ENCODE measurements at regions not wholly inside any gene's neighbourhood (a gene's known extent, or its start where the extent isn't known, plus 50 kb on each side); places are given as distances from the start of the nearest gene placed in this dataset.

DNA sequence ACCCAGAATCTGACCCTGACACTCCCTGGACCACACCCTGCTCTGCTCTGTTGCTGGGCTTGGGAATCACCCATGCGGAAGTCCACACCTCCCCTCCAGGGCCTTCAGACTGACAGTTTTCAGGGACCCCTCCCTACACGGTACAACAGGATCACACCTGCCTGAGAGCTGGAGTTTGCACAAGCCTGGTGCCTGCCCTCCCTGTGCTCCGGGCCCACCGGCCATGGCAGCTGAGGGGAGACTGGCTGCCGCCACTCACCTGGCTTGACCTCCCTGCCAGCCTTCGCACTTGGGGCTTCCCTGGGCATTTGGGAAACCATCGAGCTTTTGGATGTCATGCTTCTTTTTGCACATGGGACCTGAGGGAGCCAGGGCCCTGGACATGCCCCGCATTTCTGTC lies 95.9 kb upstream of the ANKRD34C start:
- DNase-seq (ENCODE audit: low read depth, low spot score), result no peak

DNA sequence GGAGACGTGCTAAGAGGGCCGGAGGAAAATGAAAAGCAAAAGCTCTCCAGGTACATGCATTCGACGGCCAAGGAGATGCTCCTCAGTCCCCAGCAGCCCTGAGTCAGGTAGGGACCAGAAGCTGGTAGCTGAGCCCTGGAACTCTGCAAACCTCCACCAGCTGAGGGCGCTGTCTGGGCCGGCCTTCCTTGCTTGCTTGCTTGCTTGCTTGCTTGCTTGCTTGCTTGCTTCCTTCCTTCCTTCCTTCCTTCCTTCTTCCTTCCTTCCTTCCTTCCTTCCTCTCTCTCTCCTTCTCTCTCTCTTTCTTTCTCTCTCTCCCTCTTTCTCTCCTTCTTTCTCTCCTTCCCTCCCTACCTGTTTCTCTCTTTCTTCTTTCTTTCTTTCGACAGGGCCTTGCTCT lies 94.6 kb upstream of the RASGRF1 start:
- DNase-seq (ENCODE audit: low read depth, low spot score), result no peak

DNA sequence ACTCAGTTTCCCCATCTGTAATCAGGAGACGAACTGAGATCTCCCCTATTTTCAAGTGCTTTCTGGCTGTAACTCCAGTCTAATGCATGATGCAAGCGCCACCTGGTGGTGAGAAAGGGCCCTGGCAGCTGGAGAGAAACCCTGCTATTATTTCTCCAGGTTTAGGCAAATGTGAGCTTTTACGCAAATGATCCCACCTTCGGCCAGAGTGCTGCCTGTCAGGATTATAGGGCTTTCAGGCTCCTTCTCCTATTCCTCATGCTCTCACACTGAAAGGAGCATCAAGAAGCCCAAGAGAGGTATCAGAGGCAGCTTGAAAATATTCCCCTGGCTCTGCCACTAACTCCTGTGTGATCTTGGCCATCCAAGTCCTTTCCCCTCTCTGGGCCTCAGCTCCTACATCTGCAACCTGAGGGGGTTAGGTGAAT lies 93.9 kb upstream of the RASGRF1 start:
- peak; percentile 33 for DNase-seq (ENCODE audit: low read depth, low spot score)

DNA sequence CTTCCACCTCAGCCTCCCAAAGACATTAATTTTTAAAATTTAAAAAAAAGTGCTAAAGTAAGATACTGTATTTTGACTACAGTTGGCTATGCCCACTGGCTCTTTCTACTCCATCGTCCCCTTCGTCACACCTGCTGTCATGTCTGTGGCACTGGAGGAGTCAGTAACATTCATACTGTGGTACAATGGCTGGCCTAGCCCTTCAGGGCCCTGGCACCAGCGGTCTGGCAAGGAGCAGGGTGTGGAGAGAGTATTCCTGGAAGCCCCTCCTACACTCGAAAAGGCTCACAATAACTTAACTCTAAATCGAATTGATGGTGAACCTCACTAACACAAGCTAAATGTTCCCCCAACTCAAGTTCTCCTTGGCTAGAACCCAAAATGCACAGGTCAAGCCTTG lies 89.7 kb upstream of the RASGRF1 start:
- DNase-seq (ENCODE audit: low read depth, low spot score), result no peak

DNA sequence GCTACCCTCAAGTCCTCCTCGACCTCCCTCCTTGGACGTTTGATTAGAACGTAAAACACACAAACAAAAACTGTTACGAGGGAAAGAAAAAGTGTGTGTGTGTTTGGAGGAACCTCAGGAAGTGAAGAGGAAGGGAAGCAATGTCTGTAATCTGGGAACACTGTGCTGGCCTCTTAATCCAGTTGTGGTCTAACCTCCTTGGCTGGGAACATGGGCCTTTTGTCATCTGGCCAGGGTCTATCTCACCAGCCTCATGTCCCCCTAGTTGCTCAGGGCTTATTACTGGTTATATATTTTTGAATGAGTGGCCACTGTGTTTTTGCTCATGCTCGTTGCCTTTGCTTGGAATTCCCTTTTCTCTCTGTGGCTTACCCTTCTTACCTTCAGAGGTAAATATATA lies 89.0 kb upstream of the RASGRF1 start:
- no peak for DNase-seq (ENCODE audit: low read depth, low spot score)

DNA sequence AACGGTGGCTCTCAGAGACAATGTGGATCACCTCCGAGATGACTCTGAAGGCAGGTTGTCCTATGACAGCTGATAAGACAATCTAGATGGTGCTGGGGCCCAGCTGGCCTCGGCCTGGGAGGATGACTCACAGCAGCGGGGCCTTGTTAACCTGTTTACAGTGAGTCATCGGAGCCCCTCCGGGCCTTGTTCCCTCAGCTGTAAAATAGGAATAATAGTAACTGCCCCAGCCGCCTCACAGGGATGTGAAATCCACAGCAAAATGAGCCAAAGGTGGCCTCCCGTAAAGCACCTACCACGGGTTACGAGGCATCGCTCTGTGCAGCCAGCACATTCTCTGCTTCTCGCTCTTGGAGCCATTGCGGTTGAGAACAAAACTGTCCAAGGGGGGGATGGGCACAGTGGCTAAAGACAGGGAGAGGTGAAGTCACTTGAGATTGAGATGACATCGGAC lies 88.6 kb upstream of the RASGRF1 start:
- DNase-seq (ENCODE audit: low read depth, low spot score), result no peak

DNA sequence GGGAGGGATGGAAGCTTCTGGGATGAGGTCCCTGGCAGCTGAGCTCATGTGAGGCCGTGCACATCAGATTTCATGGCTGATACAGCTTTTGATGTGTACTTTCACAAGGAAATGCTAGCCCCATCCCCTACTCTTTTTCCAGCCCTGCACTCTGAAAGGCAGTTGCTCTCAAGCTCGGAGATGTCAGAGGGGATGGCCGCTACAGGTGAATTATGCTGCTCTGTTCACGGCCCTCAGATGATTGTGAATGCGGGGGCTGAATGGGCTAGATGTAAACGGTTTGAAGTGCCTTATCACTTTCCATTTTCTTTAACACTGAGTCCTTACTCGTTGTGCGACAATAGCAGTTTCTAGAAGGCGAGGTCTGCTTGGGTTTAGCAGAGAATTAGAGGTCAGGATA lies 88.0 kb upstream of the RASGRF1 start:
- no peak for DNase-seq (ENCODE audit: low read depth, low spot score)

DNA sequence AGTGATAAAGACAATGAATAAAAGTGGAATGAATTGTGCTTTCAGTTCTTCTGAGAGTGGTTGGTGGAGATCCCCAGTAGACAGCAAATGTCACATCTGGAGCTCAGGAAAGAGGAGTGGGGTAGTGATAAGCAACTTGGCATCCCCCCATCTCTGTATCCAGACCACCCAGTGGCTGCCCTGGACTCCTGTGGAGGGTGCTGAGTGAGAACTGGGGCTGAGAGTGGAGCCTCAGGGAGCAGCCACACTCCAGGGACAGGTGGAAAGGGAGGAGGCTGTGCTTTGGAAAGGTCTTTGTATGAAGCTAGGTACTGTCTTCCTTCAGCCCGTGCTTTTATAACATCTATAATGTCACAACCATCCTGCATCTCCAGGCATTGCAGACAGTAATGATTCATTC lies 85.6 kb upstream of the RASGRF1 start:
- DNase-seq (ENCODE audit: low read depth, low spot score), result no peak

DNA sequence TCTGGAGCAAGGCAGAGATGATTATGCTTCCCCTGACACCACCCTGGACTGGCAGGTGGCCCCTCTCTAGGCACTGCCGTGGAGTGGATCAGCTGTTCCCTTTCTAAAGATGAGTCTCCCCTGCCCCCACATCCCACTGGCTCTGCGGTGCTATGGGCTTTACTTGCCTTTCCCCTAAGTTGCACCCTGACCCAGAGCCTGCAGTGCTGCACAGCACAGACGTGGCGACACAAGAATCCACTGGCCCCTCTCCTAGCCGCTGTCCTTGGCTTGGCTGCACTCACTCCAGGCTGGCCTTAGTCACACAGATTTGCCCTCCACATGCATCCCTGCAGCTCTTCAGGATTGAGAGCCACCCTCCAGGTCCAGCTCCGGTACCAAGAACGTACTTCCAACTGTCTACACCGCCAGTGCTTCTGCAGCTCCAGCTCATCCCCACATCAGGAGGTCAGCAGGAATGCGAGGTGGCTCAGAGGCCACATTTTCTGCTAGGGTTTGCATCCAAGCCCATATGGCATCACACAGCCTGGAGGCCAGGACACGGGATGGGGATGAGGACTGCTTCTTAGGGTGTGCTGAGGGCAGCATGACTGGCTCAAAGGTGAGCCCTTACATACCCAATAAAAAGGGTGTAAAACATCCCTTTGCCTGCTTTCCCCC lies 82.4 kb upstream of the RASGRF1 start:
- no peak for DNase-seq (ENCODE audit: low read depth, low spot score)

DNA sequence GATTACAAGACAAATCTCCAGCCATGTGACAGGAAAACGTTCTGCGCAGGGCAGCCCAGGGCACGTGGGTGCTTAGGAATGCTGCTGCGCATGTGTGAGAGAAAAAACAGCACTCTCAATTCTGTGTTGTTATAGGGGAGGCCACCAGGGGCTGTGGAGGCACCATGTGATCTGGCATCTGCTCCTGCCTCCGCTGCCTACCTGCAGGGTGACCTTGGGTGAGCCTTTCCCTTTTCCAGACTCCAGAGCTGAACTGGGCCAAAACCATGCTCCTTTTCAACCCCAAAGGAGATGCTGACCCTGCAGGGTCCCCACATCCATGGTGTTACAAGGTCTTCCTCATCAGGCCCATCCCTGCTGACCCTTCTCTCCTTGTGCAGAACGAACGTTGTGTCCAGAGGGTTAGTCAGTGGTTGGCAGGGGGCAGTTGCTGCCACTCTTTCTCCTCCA lies 81.5 kb upstream of the RASGRF1 start:
- DNase-seq (ENCODE audit: low read depth, low spot score), result no peak

DNA sequence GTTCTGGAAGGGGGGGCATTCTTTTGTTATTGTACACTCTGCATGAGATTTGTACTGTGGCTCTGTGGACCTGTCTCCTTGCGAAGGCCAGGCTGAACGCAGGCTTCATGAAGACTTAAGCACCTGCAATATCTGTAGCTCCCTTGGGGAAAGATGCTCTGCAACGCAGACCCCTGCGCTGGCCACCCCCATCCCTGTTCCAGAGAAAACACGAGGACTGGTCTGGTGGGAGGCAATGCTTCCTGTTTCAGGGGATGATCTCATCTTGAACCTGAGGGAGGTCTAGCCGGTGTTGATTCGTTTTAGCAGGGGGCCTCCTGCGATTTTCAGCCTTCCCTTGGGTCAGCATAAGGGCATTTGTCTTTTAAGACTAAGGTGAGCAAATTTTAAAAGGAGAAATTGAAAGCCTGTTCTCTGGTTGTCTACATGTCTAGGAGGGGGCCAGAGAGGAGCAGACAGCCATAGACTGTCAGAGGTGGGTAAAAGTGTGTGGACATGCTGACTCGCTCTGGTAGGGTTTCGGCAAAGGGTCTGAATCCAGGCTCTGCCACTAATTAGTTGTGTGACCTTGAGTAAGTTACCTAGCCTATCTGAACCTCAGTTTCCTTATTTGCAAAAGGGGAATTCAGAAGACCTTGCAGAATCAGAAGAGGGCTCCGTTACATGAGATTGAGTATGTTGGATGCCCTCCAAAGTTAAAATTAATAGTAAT lies 80.9 kb upstream of the RASGRF1 start:
- no peak for DNase-seq (ENCODE audit: low read depth, low spot score)

DNA sequence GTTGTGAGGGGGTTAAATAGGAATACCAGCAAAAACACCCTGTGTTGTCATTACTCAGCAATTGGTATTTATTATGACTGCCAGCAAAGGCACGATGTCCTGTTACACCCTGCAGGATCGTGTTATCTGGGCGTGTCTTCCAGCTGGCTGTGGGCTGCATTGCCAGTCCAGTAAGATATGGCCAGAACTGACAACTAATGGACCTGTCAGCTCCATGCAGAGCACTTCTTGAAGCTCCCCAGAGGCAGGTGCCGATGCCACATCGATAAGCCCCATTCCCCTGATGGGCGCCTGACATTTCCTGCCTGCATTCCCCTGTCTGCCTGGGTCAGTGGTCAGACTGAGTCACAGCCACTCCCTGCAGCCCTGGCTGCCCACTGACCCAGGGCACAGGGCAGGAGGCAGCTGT lies 79.7 kb upstream of the RASGRF1 start:
- no peak for DNase-seq (ENCODE audit: low read depth, low spot score)

DNA sequence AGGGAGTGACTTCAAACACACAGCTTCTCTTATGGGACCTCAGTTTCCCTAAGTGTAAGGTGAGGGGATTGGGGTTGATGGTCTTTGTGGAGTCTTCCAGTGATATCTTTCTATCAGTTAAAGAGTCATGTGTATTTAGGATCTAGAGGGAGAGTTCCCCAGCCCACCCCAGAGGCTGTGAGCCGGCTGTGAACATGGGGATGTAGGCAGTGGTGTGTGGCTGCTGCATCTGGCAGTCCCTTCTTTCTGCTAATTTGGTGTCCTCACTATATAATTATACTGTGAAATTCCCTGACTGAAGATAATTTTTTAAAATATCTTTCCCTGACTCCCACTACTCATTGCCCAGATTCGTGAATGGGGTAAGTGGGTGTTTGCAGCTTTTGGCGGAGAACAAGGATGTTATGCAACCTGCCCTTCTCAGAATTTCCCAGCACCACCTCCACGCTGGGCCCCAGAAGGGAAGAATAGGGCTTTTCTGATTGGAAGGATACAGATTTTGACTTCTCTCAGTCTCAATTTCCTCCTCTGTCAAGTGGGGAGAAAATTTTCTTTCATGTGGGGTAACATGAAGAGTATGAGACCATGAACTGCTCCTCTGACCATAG lies 79.0 kb upstream of the RASGRF1 start:
- no peak for DNase-seq (ENCODE audit: low read depth, low spot score)

DNA sequence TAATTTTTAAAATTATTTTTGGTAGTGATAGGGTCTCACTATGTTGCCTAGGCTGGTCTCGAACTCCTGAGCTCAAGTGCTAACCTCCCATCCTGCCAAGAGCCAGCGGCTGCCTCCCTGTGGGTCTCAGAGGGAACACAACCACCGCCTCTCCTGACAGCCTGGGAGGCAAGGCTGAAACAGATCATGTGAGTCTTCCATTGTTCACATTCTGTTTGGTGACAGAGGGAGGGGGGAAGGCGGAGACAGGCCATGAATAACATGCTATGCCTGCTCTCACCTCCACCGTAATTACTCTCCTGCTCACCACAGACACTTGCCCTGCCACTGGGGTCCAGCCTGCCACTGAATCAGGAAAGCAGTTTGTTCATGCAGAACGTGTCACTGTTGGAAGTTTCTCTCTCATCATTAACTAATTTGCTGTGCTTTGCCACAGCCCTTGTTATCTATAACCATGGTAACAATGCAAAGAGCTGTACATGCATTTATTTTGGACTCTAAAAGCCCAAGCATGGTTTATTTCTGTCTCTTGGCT lies 78.4 kb upstream of the RASGRF1 start:
- DNase-seq (ENCODE audit: low read depth, low spot score), result no peak

DNA sequence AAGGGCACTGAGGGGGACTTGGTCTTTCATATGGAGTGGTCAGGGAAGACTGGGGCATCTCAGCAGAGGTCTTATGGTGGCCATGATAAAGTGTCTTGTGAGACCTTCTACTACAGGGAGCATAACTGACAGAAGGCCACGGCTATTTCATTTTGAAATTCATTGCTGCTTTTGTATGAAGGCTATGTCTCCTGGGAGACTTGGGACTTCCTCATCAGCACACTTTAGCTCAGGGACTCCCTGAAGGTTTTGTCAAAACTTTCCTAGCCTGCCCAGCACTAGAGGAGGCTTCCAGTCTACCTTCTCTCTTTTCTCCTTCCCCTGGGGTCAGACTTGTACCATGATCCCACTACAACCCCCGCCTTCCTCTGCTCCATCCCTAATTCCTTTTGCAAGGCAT lies 77.2 kb upstream of the RASGRF1 start:
- DNase-seq (ENCODE audit: low read depth, low spot score), result no peak

DNA sequence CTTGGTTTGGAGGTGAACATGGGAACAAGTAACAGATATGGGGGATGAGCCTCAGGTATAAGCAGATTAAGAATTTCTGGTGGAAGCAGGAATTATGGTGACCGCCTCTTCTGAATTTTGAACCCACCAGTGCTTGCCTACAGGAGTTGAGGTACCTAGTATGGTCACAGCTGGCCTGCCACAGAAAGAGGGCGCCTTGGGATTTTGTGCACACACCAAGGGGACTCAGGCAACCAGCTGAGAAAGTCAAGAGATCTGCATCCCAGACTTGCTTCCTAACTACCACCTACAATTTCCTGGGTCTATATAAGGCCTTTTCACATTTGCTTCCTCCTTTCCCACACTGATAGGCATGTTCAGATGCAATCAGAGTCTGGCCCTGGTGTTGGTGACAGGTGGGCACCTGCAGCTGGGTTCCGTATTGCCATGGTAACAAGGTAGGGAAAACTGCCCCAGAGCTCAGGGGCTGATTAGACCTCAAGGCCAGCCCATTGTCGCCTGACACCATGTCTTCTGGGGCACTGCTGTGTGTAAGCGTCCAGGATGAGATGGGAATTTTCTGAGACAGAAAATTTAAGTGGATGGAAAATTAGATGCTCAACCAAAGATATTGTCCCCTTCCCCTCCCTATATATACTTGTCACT lies 75.9 kb upstream of the RASGRF1 start:
- no peak for DNase-seq (ENCODE audit: low read depth, low spot score)

DNA sequence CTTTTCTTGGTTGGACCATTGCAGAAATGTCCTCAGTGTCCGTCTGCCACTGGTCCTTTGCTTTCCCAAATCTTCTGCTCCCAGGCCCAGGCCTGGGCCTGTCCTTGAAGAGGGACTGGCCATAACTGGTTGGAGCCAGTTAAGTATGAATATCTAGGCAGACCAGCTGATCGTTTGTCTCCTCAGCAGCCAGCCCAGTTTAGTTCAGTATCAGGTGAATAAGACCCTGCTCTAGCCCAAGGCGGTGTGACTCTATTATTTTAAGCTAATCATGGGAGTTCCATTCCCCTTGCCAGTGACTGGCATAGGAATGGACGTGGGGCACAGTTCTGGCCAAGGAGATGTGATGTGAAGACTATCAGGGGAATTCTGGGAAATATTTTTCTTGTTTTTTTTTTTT lies 73.9 kb upstream of the RASGRF1 start:
- DNase-seq (ENCODE audit: low read depth, low spot score), result no peak

DNA sequence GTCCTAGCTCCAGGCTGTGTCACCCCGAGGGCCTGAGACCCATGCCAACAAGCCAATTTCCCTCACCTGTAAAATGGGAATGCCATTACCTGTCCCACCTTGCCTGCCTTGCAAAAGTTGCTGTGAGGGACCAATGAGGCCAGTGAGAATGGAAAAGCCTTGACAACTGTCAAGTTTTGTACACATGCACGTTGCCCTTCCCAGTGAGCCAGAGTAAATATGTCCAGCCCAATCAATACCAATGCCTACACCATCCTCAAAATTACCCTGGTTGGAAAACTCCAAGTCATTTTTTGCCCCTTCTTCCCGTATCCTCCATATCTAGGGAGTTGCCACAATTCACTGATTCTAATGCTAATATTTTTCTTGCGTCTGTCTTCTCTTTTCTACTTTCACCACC lies 73.5 kb upstream of the RASGRF1 start:
- DNase-seq (ENCODE audit: low read depth, low spot score), result no peak

DNA sequence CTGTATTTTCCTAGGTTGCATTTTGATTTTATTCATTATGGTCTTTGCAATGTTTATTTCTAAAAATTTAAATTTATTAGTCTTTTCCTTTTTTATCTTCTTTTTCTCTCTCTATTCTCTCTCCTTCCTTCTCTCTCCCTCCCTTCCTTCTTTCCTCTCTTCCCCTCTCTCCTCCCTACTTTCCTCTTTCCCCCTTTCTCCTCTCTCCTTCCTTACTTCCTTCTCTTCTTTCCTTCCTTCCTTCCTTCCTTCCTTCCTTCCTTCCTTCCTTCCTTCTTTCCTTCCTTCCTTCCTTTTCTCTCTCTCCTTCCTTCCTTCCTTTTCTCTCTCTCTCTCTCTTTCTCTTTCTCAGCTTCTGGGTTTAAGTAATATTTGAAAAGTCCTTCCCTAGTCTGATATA lies 72.8 kb upstream of the RASGRF1 start:
- no peak for DNase-seq (ENCODE audit: low read depth, low spot score)

DNA sequence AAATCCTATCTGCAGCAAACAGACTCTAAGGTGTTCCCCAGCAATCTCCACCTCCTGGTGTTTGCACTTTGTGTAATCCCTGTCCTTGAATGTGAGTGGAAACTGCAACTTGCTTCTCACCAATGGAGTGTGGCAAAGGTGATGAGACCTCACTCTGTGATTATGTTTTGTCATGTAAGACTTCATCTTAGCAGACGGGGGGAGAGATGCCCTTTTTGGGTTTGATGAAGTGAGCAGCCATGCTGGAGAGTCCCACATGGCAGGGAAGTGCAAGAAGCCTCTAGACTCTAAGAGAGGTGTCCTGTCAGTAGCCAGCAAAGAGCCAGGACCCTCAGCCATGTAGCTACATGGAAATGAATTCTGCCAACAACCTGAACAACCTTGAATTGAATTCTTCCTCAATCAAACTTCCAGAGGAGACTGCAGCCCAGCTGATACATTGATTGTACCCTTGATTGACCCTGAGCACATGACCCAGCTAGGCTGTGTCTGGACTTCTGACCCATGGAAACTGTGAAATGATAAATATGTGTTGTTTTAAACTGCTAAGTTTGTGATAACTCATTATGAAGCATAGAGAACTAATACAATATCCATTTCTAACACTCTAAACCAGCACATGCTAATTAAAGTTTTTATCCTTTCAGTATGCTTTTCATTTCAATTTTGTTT lies 71.4 kb upstream of the RASGRF1 start:
- no peak for DNase-seq (ENCODE audit: low read depth, low spot score)

DNA sequence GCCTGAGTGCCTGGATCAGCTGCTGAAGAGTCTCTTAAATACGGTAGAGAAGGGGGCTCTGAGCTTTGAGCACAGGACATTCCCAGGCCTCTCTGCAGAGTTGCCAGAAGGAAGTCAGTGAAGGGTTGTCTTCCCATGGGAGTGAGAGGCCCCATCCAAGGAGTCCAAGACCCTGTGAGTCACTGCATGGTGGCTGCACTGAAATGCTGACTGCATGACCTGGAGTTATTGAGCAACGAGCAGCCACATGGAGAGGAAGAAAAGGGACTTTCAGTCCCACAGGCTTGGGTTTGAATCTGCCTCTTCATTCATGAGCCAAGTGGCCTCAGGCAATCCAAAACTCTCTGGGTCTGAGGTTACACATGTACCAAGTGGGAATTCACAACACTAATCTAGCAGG lies 69.6 kb upstream of the RASGRF1 start:
- DNase-seq (ENCODE audit: low read depth, low spot score), result no peak

Data from smooth muscle cell of the brain vasculature (primary cell).